NCI-H2107 (cell line): ENCODE measurements at regions not wholly inside any gene's neighbourhood (a gene's known extent, or its start where the extent isn't known, plus 50 kb on each side); places are given as distances from the start of the nearest gene placed in this dataset.

Experiments
- DNase-seq: peaks from one replicate; lab custom pipeline; 2025; lab: John Stamatoyannopoulos, UW

DNA sequence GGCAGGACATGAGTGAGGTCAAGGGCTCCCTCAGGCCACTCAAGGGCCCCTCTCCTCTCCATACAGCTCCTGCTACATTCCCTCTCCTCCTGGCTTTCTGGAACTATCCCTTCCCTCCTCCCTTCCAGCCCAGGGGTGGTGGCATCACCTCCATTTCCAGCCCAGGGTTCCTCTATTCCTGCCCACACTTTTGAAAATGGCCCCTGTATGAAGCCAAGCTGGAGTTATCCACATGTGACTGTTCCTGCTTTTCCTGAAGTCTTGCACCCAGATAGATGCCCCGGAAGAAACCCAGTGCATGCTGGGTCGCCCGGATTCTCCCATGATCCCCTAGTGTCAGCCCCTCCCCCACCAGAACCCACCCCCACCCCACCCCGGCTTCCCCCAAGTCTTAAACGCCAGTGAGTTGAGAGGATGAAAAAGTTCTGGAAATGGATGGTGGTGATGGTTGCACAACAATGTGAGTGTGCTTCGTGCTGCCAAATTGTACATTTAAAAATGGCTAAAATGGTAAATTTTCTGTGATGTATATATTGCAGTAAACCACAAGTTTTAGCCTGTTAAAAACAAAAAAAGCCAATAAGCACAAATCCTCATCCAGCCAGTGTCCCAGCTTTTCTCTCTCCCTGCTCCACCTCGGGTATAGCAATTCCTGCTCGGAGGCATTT, 136.9 kb downstream of the SCARB1 start:
- no peak for DNase-seq

DNA sequence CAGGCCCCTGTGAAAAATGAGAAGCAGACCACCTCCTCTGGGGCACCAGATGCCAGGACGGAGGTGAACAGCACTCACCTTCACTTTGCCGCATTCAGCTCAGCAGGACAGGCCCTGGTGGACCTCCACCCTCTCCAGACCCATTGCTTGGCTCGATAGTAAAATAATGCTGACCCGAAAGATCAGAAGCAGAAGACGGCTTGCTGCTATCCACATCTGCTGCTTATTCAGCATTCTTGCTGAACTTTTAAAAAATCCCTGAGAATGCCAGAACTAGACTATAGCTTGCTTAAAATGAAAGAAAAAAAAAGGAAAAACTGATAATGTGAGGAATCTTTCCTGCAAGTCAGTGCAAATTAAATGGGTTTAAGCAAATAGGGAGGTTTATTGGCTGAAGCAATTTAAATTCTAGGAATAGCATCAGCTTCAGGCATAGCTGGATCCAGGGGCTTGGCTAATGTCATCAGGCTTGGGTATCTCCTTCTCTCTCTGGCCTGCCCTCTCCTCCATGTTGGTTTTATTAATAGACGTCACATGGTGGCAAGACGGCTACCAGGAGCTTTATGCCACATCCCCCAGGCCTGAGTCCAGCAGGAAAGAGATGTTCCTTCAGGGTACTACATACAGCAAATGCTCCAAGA, 137.9 kb downstream of the SCARB1 start:
- DNase-seq = no peak

DNA sequence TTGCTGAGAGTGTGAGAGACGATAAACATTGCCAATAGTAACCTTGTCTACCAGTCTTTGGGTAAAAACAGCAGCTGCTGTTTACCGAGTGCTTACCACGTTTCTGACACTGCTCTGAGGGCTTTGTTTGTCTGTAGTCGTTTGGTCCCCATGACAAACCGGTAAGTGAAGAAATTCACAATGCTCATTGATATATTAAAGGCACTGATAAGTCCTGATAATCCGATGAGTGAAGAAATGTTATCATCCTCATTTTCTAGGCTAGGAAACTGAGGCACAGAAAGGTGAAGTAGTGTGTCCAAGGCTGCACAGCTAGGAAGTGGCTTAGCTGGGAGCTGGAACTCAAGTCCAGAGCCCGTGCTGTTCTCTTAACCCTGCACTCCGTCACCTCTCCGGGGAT, 138.6 kb downstream of the SCARB1 start:
- no peak for DNase-seq

DNA sequence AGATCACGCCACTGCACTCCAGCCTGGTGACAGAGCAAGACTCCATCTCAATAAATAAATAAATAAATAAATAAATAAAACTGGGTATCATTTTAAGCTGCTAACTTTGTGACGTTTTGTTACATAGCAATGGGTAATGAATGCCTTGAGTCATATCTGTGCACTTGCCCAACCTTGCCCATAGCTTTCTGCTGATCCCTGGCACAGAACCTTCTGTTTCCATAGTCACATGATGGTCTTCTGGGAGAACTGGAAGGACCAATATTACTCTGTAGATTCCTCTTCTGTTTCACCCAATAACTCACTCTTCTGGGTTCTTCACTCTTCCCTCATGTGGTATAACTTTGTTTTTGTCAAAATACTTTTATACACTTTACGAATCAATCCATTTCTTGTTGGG, 140.8 kb downstream of the SCARB1 start:
- no peak for DNase-seq

DNA sequence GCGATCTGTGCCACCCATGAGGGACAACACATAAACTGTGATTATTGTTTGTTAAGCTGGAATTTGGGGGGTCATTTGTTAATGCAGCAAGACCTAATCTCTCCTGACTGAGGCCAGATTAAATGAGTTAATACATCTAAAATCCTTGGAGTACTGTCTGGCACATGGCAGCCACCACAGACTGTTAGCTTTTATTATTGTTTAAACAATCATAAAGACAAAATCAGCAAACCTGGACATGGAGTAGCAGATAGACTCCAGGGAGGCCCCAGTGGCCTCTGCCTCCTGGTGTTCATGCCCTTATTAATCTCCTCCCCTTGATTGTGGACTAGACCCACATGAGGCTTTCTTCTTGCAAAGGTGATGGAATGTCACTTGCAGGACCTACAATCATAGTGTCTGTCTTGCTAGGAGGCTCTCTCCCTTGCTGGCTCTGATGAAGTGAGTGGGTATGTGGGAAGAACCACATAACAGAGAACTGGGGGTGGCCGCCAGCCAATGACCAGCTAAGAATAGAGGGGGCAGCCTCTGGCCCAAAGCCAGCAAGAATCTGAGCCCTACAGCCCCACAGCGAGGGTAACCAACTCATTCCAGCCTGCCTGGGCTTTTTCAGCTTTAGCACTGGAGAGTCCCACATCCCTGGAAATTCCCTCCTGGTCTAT, 142.0 kb downstream of the SCARB1 start:
- DNase-seq = no peak

DNA sequence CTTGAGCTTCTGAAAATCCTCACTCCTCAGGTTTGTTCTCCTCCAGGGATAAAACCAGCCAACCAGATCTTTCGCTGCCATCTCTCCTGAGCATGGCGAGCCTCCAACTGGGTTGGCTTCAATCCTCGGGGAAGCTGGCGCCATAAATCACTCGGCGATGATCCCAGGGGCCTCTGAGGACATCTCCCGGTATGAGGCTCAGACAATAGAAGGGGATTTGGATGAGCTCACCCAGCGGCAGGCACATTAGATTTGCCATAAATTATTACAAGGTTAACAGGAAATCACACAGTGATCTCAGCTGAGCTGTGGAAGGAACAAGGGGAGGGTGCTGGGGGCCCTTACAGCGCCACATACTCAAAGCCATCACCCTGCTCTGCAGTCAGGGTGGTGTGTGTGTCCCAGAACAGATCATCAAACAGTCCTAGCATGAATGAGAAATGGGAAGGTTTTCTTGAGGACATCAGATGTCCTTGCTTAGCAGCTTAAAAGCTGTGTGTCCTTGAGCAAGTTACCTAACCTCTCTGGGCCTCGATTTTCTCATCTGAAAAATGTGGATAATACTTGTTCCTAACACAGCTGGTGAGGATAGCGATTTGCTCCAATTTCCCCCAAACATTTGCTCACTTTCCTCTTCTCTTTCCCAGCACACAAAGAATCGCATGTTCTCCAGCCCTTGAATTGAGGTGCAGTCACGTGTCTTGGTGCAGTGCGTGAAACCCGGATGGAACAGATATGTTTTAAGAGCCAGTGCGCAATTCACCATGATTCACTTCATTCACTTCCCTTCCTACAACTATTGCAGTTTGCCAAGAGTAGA, 142.8 kb downstream of the SCARB1 start:
- DNase-seq = peak; percentile 84

DNA sequence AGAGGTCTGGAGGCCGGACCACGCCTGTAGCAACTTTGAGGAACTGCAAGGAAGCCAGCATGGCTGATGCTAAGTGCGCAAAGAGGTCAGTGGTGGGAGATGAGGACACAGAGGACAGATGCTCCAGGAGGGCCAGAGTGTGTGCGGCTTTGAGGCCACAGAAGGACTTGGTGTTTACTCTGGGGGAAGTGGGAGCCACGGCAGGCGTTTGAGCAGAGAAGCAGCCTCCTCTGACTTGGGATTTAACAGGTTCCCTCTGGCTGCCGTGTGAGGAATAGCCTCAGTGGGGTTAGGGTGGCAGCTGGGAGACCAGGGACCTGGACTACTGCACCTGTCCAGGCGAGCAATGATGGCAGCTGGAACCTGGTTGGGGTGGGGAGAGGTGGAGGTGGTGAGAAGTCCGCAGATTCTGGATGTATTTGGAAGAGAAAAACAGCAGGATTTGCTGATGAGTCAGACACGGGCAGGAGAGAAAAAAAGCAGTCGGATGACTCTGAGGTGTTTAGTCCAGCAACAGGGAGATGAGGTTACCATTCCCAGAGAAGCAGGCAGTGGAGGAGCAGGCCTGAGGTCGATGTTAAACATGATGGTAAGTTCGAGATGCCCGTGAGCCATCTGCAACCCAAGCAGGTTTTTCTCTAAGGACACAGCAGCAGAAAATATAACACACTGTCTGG, 143.5 kb downstream of the SCARB1 start:
- peak; percentile 62 for DNase-seq

DNA sequence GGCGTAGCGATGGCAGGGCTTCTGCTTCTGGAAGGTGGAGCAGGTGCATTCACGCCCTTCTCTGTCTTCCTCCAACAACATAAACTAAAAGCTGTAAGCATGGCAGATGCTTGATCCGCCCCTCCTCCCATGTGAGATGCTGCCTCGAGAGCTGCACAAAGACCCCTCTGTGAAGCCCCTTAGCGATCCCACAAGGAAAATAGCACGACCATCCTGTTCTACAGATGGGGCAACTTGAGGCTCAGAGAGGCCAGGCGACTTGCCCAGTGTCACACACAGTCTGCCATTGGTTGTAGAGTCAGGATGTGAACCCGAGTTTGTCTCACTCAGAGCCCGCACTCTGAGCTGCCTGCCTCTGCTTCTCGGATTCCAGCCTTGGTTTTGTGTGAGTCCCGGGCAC, 144.4 kb downstream of the SCARB1 start:
- DNase-seq = no peak

DNA sequence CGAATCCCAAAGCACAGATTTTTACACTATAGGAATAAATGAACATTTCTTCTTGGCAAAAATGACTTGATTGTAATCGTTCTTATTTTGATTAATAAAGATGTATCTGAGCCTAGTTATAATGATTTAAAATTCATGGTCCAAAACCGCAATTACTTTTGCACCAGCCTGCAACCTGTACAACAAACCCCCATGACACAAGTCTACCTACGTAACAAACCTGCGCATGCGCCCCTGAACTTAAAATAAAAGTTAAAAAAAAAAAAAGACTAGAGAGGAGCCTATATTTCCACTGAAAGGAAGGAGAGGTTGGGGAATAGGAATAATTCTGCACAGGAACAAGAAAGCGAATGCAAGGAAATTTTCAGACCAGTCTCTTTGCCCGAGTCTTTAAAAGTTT, 145.2 kb downstream of the SCARB1 start:
- DNase-seq = no peak

DNA sequence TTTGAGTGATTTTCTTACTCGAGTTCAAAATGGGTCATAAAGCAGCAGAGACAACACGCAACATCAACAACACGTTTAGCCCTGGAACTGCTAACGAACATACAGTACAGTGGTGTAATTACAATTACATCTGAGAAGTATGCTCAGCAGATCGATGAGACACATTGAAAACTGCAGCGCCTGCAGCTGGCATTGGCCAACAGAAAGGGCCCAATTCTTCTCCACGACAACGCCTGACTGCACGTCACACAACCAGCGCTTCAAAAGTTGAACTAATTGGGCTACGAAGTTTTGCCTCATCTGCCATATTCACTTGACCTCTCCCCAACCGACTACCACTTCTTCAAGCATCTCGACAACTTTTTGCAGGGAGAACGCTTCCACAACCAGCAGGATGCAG, 145.6 kb downstream of the SCARB1 start:
- DNase-seq = no peak

DNA sequence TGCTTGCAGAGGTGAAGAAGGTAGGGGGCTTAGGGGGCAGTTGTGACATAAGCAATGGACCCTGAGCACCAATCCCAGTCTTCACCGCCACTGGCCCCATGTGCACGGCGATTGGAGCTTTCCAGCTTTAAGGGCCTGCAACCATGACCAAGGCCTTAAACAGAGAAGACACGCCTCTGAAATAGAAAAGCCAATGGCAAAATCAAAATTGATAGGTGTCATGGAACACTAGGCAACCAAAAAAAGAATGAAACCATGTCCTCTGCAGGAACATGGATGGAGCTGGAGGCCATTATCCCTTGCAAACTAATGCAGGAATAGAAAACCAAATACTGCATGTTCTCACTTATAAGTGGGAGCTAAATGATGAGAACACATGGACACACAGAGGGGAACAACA, 146.3 kb downstream of the SCARB1 start:
- DNase-seq = no peak

DNA sequence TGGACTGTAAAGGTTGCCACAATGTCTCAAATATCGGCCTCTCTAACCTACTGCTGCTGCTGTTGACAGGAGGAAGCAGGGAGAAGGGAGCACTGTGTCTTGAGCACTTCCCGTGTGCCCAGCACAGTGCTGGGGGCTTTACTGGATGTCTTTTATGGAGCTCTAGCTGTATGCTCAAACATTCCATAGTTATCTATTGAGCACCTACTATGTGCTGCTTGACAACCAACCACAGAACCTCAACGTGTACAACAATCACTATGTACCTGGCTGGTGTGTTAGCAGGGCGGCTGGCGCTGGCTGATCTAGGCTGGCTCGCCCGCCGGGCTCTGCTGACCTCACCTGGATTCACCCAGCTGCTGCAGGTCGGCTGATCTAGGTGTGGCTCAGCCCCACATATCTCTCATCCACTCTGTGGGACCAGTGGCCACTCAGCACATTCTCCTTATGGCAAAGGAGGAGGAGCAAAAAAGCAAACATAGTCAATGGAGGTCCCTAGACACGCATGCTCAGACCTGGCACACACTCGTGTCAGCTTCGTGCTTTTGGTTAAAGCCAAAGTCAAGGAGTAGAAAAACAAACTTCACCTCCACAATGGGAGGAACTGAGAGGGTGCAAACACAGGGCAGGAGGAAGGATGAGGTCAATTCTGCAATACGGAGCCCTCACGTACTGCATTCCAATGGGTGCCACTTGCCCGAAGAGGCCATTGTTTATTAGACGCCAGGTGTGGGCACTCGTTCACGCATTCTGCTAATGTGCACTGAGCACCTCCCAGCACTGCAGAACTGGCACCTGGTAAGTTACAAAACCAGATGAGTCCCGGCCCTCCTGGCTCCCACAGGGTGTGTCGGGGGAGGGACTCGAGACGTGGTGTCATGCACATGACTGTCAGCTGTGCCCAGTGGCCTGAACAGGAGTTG, 147.2 kb downstream of the SCARB1 start:
- peak; percentile 85 for DNase-seq

DNA sequence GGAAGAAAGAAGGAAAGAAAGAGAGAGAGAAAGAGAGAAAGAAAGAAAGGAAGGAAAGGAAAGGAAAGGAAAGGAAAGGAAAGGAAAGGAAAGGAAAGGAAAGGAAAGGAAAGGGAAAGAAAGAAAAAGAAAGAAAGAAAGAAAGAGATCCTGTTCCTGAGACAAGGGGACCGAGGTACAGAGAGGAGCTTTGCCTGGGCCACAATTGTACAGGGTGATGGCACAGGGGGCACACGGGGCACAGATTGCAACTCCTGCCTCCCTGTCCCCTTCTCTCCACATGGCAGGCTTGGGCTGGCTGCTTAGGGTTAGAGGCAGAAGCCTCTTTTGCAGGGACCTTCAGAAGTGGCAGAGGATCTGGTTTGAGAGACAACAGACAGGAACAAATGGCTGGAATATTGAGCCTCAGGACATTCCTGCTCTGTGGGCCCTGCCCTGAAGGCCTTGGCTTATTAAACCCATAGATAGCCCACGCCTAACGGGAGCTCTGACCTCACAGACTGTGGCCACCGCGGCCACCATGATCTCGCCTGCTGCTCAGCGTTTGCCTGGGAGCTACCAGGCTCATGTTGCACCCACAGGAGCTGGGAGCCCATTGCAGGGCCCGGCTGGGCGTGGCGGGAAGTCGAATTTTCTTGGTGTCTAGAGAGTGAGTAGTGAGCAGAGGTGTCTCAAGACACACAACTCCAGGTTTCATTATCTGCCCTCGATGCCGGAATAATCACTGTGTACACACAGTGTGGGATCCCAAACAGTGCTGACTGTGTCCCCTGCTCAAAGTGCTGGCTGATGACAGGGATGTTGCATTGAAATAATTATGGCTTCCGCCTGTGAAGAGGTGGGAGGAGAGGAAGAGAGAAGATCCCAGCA, 147.9 kb upstream of the NCOR2 start:
- DNase-seq = no peak

DNA sequence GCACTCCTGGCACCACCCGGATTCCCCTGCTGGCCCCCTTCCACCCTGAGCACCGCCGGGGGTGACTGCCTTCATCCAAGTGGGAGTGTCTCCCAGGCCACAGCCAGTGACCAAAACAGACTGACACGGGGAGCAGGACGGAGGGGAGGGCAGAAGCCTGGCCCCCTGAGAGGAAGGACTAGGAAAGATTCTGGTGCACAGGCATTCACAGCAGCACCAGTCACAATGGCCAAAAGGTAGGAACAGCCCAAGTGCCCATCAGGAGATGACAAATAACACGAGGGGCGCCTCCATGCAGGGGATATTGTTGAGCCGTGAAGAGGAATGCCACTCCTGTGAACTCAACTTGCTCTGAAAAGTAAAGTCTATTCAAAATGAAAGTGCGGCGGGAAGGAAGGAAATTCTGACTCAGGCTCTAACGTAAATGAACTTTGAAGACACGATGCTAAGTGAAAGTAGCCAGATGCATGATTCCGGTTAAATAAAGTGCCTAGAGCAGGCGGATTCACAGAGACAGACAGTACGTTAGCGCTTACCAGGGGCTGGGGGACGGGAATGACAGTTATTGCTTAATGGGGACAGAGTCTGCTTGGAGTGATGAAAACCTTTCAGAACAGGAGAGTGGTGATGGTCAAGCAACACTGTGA, 146.1 kb upstream of the NCOR2 start:
- DNase-seq = no peak

DNA sequence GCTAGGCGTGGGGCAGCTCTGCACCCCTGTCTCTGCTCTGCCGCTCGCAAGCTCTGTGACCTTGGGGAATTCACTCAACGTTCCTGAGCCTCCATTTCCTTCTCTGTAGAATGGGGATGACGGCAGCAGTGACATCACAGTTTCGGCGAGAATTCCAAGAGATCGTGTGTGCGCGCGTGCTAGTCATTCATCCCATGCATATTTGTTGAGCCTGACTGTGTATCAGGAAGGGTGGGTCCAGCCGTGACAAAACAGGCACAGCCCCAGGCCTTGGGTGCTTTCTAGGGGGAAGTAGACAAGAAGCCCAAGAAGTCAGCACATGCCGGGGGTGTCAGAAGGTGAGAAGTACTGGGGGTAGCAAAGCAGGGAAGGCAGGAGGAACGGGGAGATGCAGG, 145.6 kb upstream of the NCOR2 start:
- no peak for DNase-seq

DNA sequence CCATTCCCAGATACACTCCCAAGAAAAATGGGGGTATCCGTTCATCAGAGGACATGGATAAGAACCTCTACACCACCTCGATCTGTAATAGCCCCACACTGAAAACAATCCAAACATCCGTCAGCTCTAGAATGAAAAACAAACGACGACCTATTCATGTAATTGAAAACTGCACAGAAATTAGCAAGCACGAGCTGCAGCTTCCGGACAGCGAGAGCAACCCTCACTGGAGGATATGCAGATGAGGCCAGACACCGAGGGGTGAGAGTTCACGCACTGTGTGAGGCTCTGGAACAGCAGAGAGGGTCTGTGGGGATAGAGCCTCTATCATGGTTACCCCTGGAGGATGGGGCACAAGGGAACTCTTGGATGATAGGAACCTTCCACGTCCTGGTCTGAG, 143.9 kb upstream of the NCOR2 start:
- DNase-seq = no peak

DNA sequence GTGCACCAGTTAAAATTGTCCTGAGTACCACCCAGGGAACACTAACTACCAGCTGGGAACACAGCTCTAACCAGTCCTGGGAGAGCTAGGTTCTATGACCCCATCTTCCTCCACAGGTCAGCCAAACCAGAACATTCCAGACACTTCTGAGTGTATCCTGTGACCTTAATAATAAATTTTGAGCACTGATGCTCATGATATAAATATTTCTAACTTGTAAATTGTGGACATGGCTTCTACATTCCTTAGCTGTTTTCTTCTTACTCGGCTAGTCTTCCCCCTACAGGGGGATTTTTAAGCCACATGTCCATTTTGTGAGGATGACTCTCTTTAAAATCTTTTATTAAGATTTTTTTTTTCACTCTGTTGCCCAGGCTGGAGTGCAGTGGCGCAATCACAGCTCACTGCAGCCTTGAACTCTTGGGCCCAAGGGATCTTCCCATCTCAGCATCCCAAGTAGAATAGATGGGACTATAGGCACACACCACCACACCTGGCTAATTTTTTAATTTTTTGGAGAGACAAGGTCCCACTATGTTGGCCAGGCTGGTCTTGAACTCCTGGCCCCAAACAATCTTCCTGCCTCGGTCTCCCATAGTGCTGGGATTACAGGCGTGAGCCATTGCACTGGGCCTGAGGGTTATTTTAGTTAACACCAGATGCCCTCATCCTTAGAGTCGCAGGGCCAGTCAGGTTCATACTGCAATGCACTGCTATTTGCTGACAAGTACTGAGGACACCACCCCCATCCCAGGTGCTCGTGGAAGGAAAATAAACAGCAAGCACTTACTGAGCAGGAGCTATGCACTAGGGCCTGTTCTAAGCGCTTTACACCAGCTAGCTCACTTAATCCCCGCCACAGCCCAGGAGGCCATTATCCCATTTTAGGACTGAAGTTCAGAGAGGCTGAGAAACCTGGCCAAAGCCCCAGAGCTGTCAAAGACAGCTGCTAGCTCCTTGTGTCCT, 142.6 kb upstream of the NCOR2 start:
- DNase-seq = no peak

DNA sequence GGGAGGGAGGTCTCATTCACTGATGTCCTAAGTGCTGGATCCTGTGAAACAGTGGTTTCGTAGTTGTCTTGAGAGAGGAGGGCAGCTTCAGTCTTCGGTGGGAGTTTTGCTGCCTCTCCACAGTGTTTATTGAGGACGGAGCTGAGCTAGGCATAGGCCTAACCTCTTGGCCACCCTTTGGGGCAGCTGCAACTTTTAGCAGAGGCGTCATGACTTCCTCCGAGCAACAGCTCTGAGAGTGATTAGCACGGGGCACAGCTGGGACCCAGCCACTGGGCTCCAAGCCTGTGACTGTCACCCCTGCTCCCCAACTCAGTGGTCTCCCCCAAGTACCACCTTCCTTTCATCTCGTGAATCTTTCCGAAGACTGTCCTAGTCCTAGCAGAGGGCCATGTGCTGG, 139.9 kb upstream of the NCOR2 start:
- DNase-seq = no peak
